ENCODE measurements at regions not wholly inside any gene's neighbourhood (a gene's known extent, or its start where the extent isn't known, plus 50 kb on each side); places are given as distances from the start of the nearest gene placed in this dataset.

DNA sequence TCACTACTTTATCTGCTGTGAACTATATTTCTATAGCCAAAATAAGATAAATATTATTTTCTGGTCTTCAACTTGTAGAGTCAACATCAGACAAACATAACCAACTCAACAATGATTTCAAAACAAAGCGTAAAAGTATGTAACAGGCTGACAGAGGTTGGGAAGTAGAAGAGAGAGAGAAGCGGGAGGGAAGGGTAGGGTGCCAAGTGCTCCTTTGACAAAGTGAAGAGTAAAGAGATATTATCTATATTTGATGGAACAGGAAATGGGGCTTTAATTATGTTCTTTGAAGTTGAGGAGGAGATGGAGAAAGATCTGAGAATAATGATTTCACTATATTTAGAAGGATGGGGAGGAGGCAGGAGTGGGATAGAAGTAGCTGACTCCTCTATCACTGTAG, 70.1 kb downstream of the DNTTIP2 start:
- Histone ChIP-seq H3K27ac (ENCODE audit: low read depth, low read length) (no peak overlapping the region), H3K27me3 (ENCODE audit: low read length) (no peaks in the 10 kb centered on the region), H3K9me3 (ENCODE audit: insufficient read depth, low read length) (no peaks in the 10 kb centered on the region), H2AFZ (ENCODE audit: low read depth, low read length, severe bottlenecking) (no peak overlapping the region), H3K4me3 (ENCODE audit: insufficient read depth, low read length, poor library complexity, severe bottlenecking) (no peak overlapping the region), H3K36me3 (ENCODE audit: low read length) (no peaks in the 10 kb centered on the region), H3K4me2 (ENCODE audit: low read depth, low read length, poor library complexity, severe bottlenecking) (no peak overlapping the region), H3K9me2 (replicated peaks; ENCODE audit: insufficient read depth, low read length) (no peaks in the 10 kb centered on the region), H4K20me1 (ENCODE audit: low read depth, low read length) (no peaks in the 10 kb centered on the region), H3F3A (ENCODE audit: insufficient read depth) (no peaks in the 10 kb centered on the region), H3K9ac (ENCODE audit: low read length) (no peak overlapping the region), H3K79me2 (ENCODE audit: insufficient read depth, low read length) (no peaks in the 10 kb centered on the region)
- no peak for TF ChIP-seq EZH2phosphoT487 (conservative IDR thresholded peaks at IDR 0.05; ENCODE audit: low read length)
- TF ChIP-seq, protein P1, sequence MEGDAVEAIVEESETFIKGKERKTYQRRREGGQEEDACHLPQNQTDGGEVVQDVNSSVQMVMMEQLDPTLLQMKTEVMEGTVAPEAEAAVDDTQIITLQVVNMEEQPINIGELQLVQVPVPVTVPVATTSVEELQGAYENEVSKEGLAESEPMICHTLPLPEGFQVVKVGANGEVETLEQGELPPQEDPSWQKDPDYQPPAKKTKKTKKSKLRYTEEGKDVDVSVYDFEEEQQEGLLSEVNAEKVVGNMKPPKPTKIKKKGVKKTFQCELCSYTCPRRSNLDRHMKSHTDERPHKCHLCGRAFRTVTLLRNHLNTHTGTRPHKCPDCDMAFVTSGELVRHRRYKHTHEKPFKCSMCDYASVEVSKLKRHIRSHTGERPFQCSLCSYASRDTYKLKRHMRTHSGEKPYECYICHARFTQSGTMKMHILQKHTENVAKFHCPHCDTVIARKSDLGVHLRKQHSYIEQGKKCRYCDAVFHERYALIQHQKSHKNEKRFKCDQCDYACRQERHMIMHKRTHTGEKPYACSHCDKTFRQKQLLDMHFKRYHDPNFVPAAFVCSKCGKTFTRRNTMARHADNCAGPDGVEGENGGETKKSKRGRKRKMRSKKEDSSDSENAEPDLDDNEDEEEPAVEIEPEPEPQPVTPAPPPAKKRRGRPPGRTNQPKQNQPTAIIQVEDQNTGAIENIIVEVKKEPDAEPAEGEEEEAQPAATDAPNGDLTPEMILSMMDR (IDR thresholded peaks at IDR 0.05; ENCODE audit: insufficient read depth, low read length, poor library complexity, severe bottlenecking) = no peak

DNA sequence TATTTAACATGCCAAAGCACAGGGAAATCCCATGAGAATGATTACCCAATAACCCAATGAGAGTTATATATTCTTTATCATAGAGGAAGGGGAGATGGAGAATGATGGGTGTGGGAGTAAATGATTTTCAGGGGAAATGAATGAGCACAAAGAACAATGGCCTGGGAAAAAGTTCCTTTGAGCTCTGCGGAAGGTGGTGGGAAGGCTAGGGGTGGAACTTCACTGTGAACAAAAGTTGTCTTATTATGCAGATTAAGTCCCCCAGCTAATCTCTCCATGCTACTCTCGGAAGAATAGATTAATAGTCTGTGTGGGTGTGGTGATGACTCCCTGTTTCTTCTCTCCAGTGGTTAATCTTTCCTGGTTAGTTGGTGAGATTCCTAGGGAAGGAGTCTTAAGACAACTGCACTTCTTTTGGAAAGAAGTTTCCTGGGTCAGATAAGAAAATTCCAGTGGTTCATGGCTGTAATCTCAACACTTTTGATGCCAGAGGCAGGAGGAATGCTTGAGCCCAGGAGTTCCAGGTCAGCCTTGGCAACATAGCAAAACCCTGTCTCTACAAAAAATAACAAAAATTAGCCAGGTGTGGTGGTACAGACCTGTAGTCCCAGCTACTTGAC, 71.6 kb downstream of the DNTTIP2 start:
- Histone ChIP-seq H4K20me1 (ENCODE audit: low read depth, low read length) (no peaks in the 10 kb centered on the region), H3K36me3 (ENCODE audit: low read length) (no peaks in the 10 kb centered on the region), H3K4me2 (ENCODE audit: low read depth, low read length, poor library complexity, severe bottlenecking) (no peak overlapping the region), H3K9ac (ENCODE audit: low read length) (no peak overlapping the region), H3F3A (ENCODE audit: insufficient read depth) (no peaks in the 10 kb centered on the region), H3K79me2 (ENCODE audit: insufficient read depth, low read length) (no peaks in the 10 kb centered on the region), H2AFZ (ENCODE audit: low read depth, low read length, severe bottlenecking) (no peak overlapping the region), H3K27ac (ENCODE audit: low read depth, low read length) (no peak overlapping the region), H3K4me3 (ENCODE audit: insufficient read depth, low read length, poor library complexity, severe bottlenecking) (no peak overlapping the region), H3K27me3 (ENCODE audit: low read length) (no peaks in the 10 kb centered on the region), H3K9me2 (replicated peaks; ENCODE audit: insufficient read depth, low read length) (no peaks in the 10 kb centered on the region), H3K9me3 (ENCODE audit: insufficient read depth, low read length) (no peaks in the 10 kb centered on the region)
- TF ChIP-seq, protein P1 (IDR thresholded peaks at IDR 0.05; ENCODE audit: insufficient read depth, low read length, poor library complexity, severe bottlenecking) = no peak
- no peak for TF ChIP-seq EZH2phosphoT487 (conservative IDR thresholded peaks at IDR 0.05; ENCODE audit: low read length)

DNA sequence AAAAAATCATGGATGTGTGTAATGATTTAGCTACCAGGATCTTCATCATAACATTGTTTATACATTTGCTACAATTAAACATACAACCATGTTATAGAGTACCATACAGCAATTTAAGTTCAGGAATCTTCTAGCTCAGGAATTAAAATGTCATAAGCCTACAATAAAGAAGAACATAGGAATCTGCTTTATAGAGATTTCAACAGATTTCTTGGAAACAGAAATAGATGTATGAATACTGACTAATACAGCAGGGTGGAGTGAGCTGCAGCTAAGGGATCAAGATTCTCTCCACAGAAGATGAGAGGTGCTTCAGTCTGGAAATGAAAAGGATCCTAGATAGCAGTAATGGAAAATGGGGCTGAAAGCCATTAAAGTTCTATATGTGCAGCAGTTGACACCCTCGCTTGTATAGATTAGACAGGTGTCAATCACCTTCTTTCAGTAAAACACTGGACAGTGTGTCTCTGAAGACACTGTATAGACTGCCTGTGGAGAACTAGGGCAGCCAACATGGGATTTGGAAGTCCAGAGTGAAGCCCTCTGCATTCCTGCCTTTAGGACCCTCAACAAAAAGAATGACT, 73.9 kb downstream of the DNTTIP2 start:
- TF ChIP-seq, protein P1 (IDR thresholded peaks at IDR 0.05; ENCODE audit: insufficient read depth, low read length, poor library complexity, severe bottlenecking) = no peak
- no peak for TF ChIP-seq EZH2phosphoT487 (conservative IDR thresholded peaks at IDR 0.05; ENCODE audit: low read length)

More for the DNA sequence above, 73.9 kb downstream of the DNTTIP2 start:
- no peaks in the 10 kb centered on the region for H4K20me1 ChIP-seq (ENCODE audit: low read depth, low read length)
- no peaks in the 10 kb centered on the region for H3F3A ChIP-seq (ENCODE audit: insufficient read depth)
- no peaks in the 10 kb centered on the region for H3K9me2 ChIP-seq (replicated peaks; ENCODE audit: insufficient read depth, low read length)
- no peaks in the 10 kb centered on the region for H3K9me3 ChIP-seq (ENCODE audit: insufficient read depth, low read length)
- no peaks in the 10 kb centered on the region for H3K36me3 ChIP-seq (ENCODE audit: low read length)
- H2AFZ ChIP-seq (ENCODE audit: low read depth, low read length, severe bottlenecking) = no peak overlapping the region
- no peak overlapping the region for H3K4me3 ChIP-seq (ENCODE audit: insufficient read depth, low read length, poor library complexity, severe bottlenecking)
- H3K4me2 ChIP-seq (ENCODE audit: low read depth, low read length, poor library complexity, severe bottlenecking) = no peak overlapping the region
- H3K27ac ChIP-seq (ENCODE audit: low read depth, low read length) = no peak overlapping the region
- no peaks in the 10 kb centered on the region for H3K27me3 ChIP-seq (ENCODE audit: low read length)
- no peak overlapping the region for H3K9ac ChIP-seq (ENCODE audit: low read length)
- no peaks in the 10 kb centered on the region for H3K79me2 ChIP-seq (ENCODE audit: insufficient read depth, low read length)
